GM18858 (cell line): ENCODE measurements at regions not wholly inside any gene's neighbourhood (a gene's known extent, or its start where the extent isn't known, plus 50 kb on each side); places are given as distances from the start of the nearest gene placed in this dataset.
"Not testable (repeated sequence)": the region's sequence is repeated elsewhere in the genome, so short reads cannot be mapped to it uniquely, and the experiment has no call there.

Source experiments
- ATAC-seq: cut with Tn5 transposase; IDR thresholded peaks from one replicate; pipeline ENCODE4 v1.9.1; 2021; ENCODE audit not compliant: unreplicated experiment

- ATAC-seq = no peak
Observed at GRCh38 chr15:36156879-36157427, 422.5 kb upstream of the CDIN1 start.

DNA sequence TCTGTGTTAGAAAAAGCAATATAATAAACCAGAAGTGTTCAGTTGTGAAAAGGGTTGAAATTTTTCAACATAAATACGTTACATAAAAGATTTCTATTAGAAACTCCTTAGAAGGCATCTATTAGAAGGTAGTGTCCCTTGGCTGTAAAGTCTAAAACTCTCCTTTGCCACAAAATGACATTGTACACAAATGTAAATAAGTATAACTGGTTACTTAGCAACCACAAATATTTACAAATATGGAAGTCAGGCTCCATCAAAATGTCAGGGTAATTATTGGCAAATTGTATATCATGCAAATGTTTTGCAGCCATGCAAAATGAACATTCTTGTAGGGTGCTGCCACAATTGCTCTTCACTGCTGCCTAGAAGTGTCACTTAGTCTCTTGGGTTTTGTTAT, 419.1 kb upstream of the CDIN1 start:
- no peak for ATAC-seq

DNA sequence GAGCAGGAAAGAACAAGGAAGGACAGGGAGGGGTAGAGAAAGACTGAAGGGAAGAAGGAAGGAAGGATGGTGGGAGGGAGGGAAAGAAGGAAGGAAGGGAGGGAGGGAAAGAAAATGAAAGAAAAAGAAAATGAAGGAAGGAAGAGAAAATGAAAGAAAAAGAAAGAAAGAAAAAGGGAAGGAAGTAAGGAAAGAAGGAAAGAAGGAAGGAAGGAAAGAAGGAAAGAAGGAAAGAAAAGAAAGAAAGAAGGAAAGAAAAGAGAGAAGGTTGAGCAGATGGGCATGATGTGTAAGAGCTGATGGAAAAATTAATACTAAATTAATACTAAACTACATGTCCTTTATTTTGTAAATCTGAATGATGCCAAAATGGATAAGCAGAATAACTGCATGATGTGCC, 418.3 kb upstream of the CDIN1 start:
- ATAC-seq = no peak

- no peak for ATAC-seq
Observed at GRCh38 chr15:36161771-36162212, 417.6 kb upstream of the CDIN1 start.

- ATAC-seq = not testable (repeated sequence)
Observed at GRCh38 chr15:36163983-36164382, 415.4 kb upstream of the CDIN1 start.

GRCh38 chr15:36172955-36173354, 406.5 kb upstream of the CDIN1 start:
- no peak for ATAC-seq

DNA sequence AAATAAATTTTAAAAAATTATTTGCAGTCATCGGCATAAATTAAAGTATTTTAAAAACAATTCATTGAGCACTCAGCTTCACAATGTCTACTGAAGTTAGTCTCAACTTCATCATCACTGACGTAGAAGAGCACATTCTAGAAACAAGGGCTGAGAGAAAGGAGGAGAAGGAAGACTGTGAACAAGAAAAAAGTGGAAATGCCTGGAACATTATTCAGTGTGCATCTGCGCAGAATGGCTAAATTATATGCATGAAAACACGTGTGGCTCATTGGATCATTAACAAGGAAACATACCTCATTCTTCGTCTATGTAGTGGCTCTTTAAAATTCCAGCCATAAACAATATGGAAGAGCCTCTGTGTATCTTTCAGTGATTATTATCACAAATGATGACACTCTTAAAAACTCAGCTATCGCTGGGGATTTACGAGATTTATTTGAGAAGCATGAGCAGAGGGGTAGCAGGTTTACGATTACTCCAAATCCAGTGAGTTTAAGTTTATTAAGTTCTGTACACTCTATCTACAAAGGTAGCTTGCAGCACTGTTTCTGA, 404.2 kb upstream of the CDIN1 start:
- ATAC-seq = no peak

- no peak for ATAC-seq
Observed at GRCh38 chr15:36175741-36176291, 403.6 kb upstream of the CDIN1 start.

DNA sequence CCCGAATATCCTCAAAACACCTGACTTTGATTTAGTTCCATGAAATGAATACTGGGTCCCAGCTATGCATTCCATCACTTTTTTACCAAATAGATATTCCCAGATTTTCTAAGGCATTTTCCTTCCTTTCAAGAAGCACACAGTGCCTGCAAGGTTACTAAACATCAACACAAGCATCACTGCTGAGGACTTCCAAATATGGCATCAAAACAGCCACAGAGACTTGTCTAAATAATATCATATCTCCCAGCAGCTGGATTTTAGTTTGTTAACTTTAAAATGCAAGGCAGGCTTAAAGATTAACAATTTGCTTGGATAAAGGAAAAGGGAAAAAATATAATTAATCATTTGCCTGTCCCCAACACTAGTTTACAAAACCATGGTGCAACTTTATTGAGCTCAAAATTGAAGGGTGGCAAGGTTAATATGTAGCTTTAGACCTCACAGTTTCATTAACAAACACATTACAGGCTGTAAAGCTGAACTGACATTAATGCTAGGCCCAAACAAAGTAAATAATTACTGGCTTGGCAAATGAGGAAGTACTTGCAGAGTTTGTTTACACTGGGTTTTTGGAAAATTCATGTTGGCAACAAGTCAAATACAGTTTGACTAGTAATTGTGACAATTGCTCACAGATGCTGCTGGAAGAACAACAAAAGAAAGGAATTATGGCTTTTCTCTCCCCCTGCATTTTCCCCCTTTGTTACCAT, 401.7 kb upstream of the CDIN1 start:
- ATAC-seq = no peak

DNA sequence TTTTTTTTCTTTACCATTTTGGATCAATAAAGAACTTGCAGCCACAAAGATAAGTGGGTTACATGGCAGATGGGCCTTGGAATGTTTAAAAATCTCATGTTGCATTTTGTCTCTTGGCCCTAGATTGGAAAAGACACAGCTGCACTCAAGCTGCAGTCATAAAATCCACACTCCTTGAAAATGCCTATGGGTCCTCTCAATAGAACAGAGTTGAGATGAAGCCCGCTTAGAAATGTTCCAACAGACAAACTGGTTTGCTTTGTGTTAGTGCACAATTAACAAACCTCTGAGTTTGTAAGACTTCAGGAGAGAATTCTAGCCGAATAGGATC, 401.2 kb upstream of the CDIN1 start:
- ATAC-seq = no peak

DNA sequence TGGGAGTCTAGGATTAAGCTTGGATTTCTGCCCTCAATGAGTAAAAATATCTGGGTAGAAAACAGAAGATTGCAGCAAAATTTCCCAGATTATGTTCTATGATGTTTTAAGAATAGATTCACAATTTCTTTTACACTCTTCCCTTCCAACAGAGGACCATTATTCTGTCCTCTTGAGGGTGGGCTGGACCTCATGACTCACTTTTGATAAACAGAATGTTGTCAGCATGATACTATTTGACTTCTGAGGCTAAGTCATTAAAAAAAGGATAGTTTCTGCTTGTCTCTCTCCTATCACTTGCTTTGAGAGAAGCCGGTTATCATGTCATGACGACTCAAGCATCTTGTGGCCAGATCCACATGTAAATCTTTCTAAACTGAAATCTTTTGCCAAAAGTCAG, 396.2 kb upstream of the CDIN1 start:
- no peak for ATAC-seq

DNA sequence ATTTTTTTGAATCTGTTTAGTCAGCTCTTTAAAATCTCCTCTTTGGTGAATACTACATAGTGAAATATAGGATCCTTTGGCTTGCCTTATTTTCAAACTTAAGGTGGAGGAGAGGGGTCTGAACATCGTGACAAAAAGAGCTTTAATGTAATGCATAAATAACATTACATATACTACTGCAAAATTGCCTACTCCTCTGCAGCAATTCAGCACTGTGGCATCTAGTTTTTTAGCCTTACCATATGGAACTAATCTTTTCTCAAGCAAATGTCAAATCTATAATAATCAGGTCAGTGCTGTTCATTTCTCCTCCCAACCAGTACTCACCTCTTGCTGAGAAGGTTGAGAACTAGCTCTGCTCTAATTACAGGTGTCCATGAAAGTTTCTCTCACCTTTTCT, 394.0 kb upstream of the CDIN1 start:
- no peak for ATAC-seq

GRCh38 chr15:36185845-36186244, 393.6 kb upstream of the CDIN1 start:
- no peak for ATAC-seq

- ATAC-seq = no peak
Observed at GRCh38 chr15:36186376-36186775, 393.1 kb upstream of the CDIN1 start.

DNA sequence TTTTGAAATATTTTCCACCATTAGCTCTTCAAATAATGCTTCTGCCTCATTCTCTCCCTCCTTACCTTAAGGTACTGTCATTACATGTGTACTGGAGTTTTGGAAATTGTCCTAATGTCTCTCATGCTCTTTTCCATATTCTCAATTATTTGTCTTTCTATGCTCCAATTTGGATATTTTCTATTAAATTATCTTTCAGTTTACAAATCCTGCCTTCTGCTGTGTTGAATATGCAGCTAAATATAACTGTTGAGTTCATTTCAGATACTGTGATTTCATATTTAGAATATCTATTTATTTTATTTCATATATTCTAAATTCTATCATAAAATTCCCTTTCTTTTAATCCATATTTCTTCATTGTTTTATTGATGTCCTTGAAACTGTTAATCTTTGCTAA, 388.0 kb upstream of the CDIN1 start:
- ATAC-seq = no peak

- ATAC-seq = not testable (repeated sequence)
Observed at GRCh38 chr15:36195361-36196007, 383.9 kb upstream of the CDIN1 start.

DNA sequence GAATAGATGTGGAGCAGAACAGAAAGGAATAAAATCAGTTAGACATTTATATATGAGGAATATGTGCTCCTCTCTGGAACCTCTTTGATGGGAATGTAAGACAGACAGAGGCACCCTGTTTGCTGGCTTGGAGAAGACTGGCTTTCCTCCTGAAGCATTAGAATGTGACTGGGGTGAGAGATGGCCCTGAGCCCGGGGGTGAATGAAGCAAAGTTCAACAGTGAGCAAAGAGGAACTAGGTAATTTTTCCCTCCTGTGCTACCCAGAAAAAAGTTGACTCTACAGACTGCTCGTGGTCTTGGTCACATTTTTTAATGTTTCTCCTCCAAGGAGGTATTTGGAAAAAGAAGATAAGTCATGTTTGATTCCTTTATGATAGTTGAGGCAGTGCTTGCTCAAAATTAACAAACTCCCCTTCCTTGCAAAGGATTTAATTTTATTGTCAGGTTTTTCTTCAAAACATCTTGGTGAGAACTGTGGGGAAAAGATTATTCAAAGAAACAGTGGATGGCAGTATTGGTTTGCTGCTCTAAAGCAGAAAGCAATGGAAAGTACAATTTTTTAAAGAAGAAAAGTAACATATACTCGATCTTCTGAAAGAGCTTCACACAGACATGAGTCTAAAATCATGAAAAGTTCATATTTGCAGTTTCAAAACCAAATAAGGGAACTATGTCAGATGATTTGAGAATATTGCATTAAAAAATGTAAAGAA, 370.4 kb upstream of the CDIN1 start:
- no peak for ATAC-seq

- ATAC-seq = no peak
Observed at GRCh38 chr15:36210426-36210825, 369.0 kb upstream of the CDIN1 start.

GRCh38 chr15:36218322-36218721, 361.1 kb upstream of the CDIN1 start:
- no peak for ATAC-seq

DNA sequence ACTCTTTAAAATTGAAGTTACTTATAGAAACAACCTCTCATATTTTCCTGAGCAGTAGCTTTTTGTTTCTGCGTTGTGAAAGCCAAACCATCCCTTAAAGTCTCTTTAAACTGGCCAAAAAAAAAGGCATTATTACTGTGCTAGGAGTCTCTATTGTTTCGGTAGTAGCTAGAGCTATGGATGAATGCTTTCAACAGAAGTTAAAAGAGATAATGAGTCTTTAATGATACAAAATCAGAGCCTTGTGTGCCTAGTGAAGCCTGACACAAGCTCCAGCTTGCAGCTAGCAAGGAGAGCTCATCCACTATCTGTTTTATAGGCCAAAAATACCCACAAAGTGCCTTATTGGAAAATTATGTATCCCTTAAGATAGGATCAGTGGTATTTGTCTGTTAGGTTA, 360.4 kb upstream of the CDIN1 start:
- ATAC-seq = no peak

- ATAC-seq = no peak
Observed at GRCh38 chr15:36221992-36222391, 357.4 kb upstream of the CDIN1 start.
